ENCODE measurements at regions not wholly inside any gene's neighbourhood (a gene's known extent, or its start where the extent isn't known, plus 50 kb on each side); places are given as distances from the start of the nearest gene placed in this dataset.

DNA sequence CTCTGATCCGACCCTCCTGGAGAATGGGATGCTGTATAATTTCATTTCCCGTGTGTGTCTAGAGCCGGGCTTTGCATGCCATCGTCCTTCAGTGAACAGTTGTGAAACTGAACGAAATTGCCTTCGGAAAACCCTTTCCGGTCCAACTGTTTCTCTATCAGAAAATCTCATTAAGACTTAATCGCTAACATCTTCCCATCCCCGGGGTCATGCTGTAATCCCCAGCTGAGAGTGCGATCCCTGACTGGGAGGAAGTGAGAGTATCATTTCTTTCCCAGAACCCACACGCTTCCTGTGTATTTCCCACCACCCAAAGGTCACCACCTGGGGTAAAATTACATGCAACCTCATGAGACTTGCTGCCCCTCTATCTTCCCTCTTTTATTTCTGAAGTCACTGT is 75.6 kb upstream of the RBFOX1 start:
- H3K27ac ChIP-seq (ENCODE audit: low read depth, low read length, poor library complexity, severe bottlenecking): no peak overlapping the region
- intact Hi-C loops (cut with micrococcal nuclease; ENCODE audit: unreplicated experiment): no loop called here
- H3K79me2 ChIP-seq (ENCODE audit: insufficient read depth, low read depth, low read length): no peaks in the 10 kb centered on the region
- H3K36me3 ChIP-seq (ENCODE audit: insufficient read depth, low read length): no peaks in the 10 kb centered on the region
- POLR2A ChIA-PET: no interaction called here
- no peak overlapping the region for H3K4me3 ChIP-seq (ENCODE audit: low read depth, low read length, poor library complexity, severe bottlenecking)
- no peaks in the 10 kb centered on the region for H3K9me2 ChIP-seq (ENCODE audit: insufficient read depth, low read length)
- no peaks in the 10 kb centered on the region for H3K4me1 ChIP-seq (ENCODE audit: insufficient read depth, low read length, poor library complexity, severe bottlenecking)
- no TSS peak for BruUV-seq (replicated peaks)
- no peak overlapping the region for H2AFZ ChIP-seq (ENCODE audit: low read length)
- CTCF ChIA-PET (ENCODE audit: unreplicated experiment): no interaction called here
- no peaks in the 10 kb centered on the region for H3K9me3 ChIP-seq (ENCODE audit: low read length)
- TF ChIP-seq, protein P1, sequence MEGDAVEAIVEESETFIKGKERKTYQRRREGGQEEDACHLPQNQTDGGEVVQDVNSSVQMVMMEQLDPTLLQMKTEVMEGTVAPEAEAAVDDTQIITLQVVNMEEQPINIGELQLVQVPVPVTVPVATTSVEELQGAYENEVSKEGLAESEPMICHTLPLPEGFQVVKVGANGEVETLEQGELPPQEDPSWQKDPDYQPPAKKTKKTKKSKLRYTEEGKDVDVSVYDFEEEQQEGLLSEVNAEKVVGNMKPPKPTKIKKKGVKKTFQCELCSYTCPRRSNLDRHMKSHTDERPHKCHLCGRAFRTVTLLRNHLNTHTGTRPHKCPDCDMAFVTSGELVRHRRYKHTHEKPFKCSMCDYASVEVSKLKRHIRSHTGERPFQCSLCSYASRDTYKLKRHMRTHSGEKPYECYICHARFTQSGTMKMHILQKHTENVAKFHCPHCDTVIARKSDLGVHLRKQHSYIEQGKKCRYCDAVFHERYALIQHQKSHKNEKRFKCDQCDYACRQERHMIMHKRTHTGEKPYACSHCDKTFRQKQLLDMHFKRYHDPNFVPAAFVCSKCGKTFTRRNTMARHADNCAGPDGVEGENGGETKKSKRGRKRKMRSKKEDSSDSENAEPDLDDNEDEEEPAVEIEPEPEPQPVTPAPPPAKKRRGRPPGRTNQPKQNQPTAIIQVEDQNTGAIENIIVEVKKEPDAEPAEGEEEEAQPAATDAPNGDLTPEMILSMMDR (conservative IDR thresholded peaks at IDR 0.05; ENCODE audit: low read length): no peak
- no peak for TF ChIP-seq EZH2phosphoT487 (IDR thresholded peaks at IDR 0.05; ENCODE audit: borderline replicate concordance, low read depth, low read length)
- H4K20me1 ChIP-seq (ENCODE audit: insufficient read depth, low read length): no peaks in the 10 kb centered on the region
- no peak for DNase-seq (ENCODE audit: low spot score)
- H3K4me2 ChIP-seq (ENCODE audit: low read length): no peak overlapping the region

DNA sequence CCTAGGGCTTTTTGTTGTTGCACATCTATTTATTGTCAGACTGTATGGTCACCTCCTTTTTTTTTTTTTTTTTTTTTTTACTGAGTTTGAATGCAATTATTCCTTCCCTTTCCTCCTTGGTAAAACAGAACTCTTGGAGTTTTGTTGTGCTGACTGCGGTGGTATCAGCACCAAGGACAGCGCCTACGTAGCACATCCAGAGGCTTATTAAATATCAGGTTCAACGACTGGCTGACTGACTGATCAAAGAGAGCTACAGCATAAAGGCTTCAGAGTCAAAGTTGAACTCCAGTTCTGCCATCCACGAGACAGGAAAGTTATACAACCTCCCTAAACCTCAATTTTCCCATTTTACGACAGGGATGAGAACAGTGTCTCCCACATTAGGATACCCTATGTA is 86.1 kb upstream of the RBFOX1 start:
- CTCF ChIA-PET (ENCODE audit: unreplicated experiment): no interaction called here
- Histone ChIP-seq H3K9me2 (ENCODE audit: insufficient read depth, low read length) (no peaks in the 10 kb centered on the region), H3K36me3 (ENCODE audit: insufficient read depth, low read length) (no peaks in the 10 kb centered on the region), H3K4me3 (ENCODE audit: low read depth, low read length, poor library complexity, severe bottlenecking) (no peak overlapping the region), H3K9me3 (ENCODE audit: low read length) (no peaks in the 10 kb centered on the region), H3K79me2 (ENCODE audit: insufficient read depth, low read depth, low read length) (no peaks in the 10 kb centered on the region), H3K27ac (ENCODE audit: low read depth, low read length, poor library complexity, severe bottlenecking) (no peak overlapping the region), H3K4me2 (ENCODE audit: low read length) (no peak overlapping the region), H3K4me1 (ENCODE audit: insufficient read depth, low read length, poor library complexity, severe bottlenecking) (no peaks in the 10 kb centered on the region), H4K20me1 (ENCODE audit: insufficient read depth, low read length) (no peaks in the 10 kb centered on the region), H2AFZ (ENCODE audit: low read length) (no peak overlapping the region)
- POLR2A ChIA-PET: interaction anchor here (0.7 kb wide), 1 partner anchor 1142 kb away, joined by 6 read pairs; no protein-coding TSS in a partner anchor
- DNase-seq (ENCODE audit: low spot score): no peak
- BruUV-seq (replicated peaks): no TSS peak
- intact Hi-C loops (cut with micrococcal nuclease; ENCODE audit: unreplicated experiment): no loop called here
- TF ChIP-seq EZH2phosphoT487 (IDR thresholded peaks at IDR 0.05; ENCODE audit: borderline replicate concordance, low read depth, low read length): no peak
- TF ChIP-seq, protein P1 (conservative IDR thresholded peaks at IDR 0.05; ENCODE audit: low read length): no peak

DNA sequence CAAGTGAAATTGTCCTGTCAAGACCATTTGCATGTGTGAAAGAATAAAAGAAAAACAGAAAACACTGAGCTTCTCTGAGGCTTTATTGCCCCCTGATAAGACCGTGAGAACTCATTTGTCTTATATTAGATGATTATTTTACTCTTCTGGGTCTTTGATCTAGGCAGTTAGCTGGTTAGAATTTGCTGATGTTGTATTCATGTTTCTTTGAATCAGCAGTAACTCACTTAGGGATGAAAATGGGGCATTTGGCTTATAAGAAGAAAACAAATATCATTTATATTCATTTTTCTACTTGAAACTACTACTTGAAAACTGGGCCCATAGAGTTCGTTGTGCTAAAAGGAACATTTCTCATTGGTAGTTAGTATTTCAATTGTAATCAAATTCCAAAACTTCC is 93.1 kb upstream of the RBFOX1 start:
- POLR2A ChIA-PET: no interaction called here
- H3K9me3 ChIP-seq (ENCODE audit: low read length): no peaks in the 10 kb centered on the region
- no peak overlapping the region for H3K27ac ChIP-seq (ENCODE audit: low read depth, low read length, poor library complexity, severe bottlenecking)
- no peaks in the 10 kb centered on the region for H3K9me2 ChIP-seq (ENCODE audit: insufficient read depth, low read length)
- TF ChIP-seq, protein P1 (conservative IDR thresholded peaks at IDR 0.05; ENCODE audit: low read length): no peak
- TF ChIP-seq EZH2phosphoT487 (IDR thresholded peaks at IDR 0.05; ENCODE audit: borderline replicate concordance, low read depth, low read length): no peak
- intact Hi-C loops (cut with micrococcal nuclease; ENCODE audit: unreplicated experiment): no loop called here
- H3K4me2 ChIP-seq (ENCODE audit: low read length): no peak overlapping the region
- no peaks in the 10 kb centered on the region for H4K20me1 ChIP-seq (ENCODE audit: insufficient read depth, low read length)
- CTCF ChIA-PET (ENCODE audit: unreplicated experiment): no interaction called here
- H3K36me3 ChIP-seq (ENCODE audit: insufficient read depth, low read length): no peaks in the 10 kb centered on the region
- no peak for DNase-seq (ENCODE audit: low spot score)
- no peaks in the 10 kb centered on the region for H3K79me2 ChIP-seq (ENCODE audit: insufficient read depth, low read depth, low read length)
- no TSS peak for BruUV-seq (replicated peaks)
- no peak overlapping the region for H3K4me3 ChIP-seq (ENCODE audit: low read depth, low read length, poor library complexity, severe bottlenecking)
- no peaks in the 10 kb centered on the region for H3K4me1 ChIP-seq (ENCODE audit: insufficient read depth, low read length, poor library complexity, severe bottlenecking)
- H2AFZ ChIP-seq (ENCODE audit: low read length): no peak overlapping the region
